Stimulated activated CD8-positive, alpha-beta memory T cell treated with anti-CD3 and anti-CD28 coated beads, Interleukin-4, amount 100 ng/mL, for 48 hours (primary cell): ENCODE measurements at regions not wholly inside any gene's neighbourhood (a gene's known extent, or its start where the extent isn't known, plus 50 kb on each side); places are given as distances from the start of the nearest gene placed in this dataset.

Experiments
- DNase-seq: peaks from one replicate; pipeline ENCODE4 v3.0.0-alpha.2; 2020

GRCh38 chr12:59934486-59934885 lies 338.7 kb downstream of the SLC16A7 start:
- no peak for DNase-seq

- no peak for DNase-seq
Measured at GRCh38 chr12:59936534-59936933, 340.7 kb downstream of the SLC16A7 start.

- no peak for DNase-seq
Measured at GRCh38 chr12:59937148-59937547, 341.3 kb downstream of the SLC16A7 start.

GRCh38 chr12:59938190-59938962 lies 342.5 kb downstream of the SLC16A7 start:
- DNase-seq, result no peak

- no peak for DNase-seq
Measured at GRCh38 chr12:59940631-59941342, 345.0 kb downstream of the SLC16A7 start.

GRCh38 chr12:59941461-59941860 lies 345.6 kb downstream of the SLC16A7 start:
- no peak for DNase-seq

GRCh38 chr12:59944177-59944576 lies 348.3 kb downstream of the SLC16A7 start:
- no peak for DNase-seq

GRCh38 chr12:59946635-59947034 lies 350.8 kb downstream of the SLC16A7 start:
- no peak for DNase-seq

- DNase-seq, result no peak
Measured at GRCh38 chr12:59963546-59963945, 367.7 kb downstream of the SLC16A7 start.

GRCh38 chr12:59972905-59973304 lies 377.1 kb downstream of the SLC16A7 start:
- DNase-seq, result no peak

- no peak for DNase-seq
Measured at GRCh38 chr12:59973515-59973914, 377.7 kb downstream of the SLC16A7 start.

GRCh38 chr12:59977779-59978178 lies 381.9 kb downstream of the SLC16A7 start:
- DNase-seq, result no peak

GRCh38 chr12:59980476-59980875 lies 384.6 kb downstream of the SLC16A7 start:
- no peak for DNase-seq

GRCh38 chr12:59999291-59999690 lies 403.5 kb downstream of the SLC16A7 start:
- DNase-seq, result no peak

GRCh38 chr12:60010486-60010885 lies 414.7 kb downstream of the SLC16A7 start:
- no peak for DNase-seq

GRCh38 chr12:60012659-60013058 lies 416.8 kb downstream of the SLC16A7 start:
- no peak for DNase-seq

GRCh38 chr12:60014436-60014835 lies 418.6 kb downstream of the SLC16A7 start:
- no peak for DNase-seq

- DNase-seq, result no peak
Measured at GRCh38 chr12:60020068-60020467, 424.2 kb downstream of the SLC16A7 start.

GRCh38 chr12:60021235-60021634 lies 425.4 kb downstream of the SLC16A7 start:
- no peak for DNase-seq

GRCh38 chr12:60027266-60027665 lies 431.4 kb downstream of the SLC16A7 start:
- no peak for DNase-seq

- no peak for DNase-seq
Measured at GRCh38 chr12:60034147-60034546, 438.3 kb downstream of the SLC16A7 start.

- DNase-seq, result no peak
Measured at GRCh38 chr12:60035835-60036234, 440.0 kb downstream of the SLC16A7 start.

- no peak for DNase-seq
Measured at GRCh38 chr12:60042835-60043234, 447.0 kb downstream of the SLC16A7 start.

GRCh38 chr12:60043236-60043635 lies 447.4 kb downstream of the SLC16A7 start:
- no peak for DNase-seq

- DNase-seq, result no peak
Measured at GRCh38 chr12:60052483-60052882, 456.7 kb downstream of the SLC16A7 start.
